DND-41 (cell line): ENCODE measurements at regions not wholly inside any gene's neighbourhood (a gene's known extent, or its start where the extent isn't known, plus 50 kb on each side); places are given as distances from the start of the nearest gene placed in this dataset.

Source experiments
- CTCF ChIP-seq: IDR thresholded peaks from 2 replicates; pipeline ENCODE4 v1.5.1; 2012; ENCODE audit warnings: borderline replicate concordance, low read length, moderate library complexity, mild to moderate bottlenecking; ENCODE audit not compliant: poor library complexity, severe bottlenecking; ENCODE audit errors: extremely low read depth
- EZH2 ChIP-seq: IDR thresholded peaks from 3 replicates; pipeline ENCODE4 v1.6.1; 2012; ENCODE audit warnings: borderline replicate concordance, low read depth, mild to moderate bottlenecking, moderate library complexity, low read length, inconsistent platforms; ENCODE audit not compliant: severe bottlenecking

DNA sequence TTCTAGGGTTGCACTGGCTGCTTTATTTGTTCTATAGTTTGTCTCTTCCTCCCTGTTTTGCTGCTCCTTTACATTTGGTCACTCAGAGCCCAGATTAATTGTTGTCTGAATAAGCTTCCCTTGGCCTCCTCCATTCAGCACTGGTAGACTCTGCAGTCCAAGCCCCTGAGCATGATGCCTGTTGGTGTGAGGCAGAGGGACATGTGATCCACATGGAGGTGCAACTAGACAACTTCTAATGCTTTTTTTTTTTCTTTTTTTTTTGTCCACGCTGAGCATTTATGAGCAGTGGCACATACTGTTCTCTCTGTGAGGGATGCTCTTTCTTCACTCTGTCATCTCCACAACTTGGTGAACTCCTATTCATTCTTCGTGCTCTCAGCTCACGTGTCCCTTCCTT, 167.3 kb upstream of the TBC1D5 start:
- TF ChIP-seq CTCF (peak; percentile 26), EZH2 (no peak)
